NB4 (cell line): ENCODE measurements at regions not wholly inside any gene's neighbourhood (a gene's known extent, or its start where the extent isn't known, plus 50 kb on each side); places are given as distances from the start of the nearest gene placed in this dataset.

Experiments used
- POLR2A ChIP-seq: IDR thresholded peaks from 2 replicates; pipeline ENCODE4 v1.6.1; 2011; ENCODE audit warnings: mild to moderate bottlenecking; ENCODE audit not compliant: insufficient read length; ENCODE audit errors: extremely low read depth
- TF ChIP-seq, protein P1 (sequence below): IDR thresholded peaks from one replicate; pipeline ENCODE4 v1.5.1; 2012; ENCODE audit warnings: low read depth, low read length

DNA sequence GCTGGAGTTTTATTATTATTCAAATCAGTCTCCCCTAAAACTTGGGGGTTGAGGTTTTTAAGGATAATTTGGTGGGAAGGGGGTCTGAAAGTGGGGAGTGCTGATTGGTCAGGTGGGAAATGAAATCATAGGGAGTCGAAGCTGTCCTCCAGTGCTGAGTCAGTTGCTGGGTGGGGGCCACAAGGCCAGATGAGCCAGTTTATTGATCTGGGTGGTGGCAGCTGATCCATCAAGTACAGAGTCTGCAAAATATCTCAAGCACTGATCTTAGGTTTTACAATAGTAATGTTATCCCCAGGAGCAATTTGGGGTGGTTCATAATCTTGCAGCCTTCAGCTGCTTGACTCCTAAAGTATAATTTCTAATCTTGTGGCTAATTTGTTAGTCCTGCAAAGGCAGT, 146.0 kb upstream of the SPACA1 start:
- no peak for TF ChIP-seq POLR2A
- TF ChIP-seq, protein P1, sequence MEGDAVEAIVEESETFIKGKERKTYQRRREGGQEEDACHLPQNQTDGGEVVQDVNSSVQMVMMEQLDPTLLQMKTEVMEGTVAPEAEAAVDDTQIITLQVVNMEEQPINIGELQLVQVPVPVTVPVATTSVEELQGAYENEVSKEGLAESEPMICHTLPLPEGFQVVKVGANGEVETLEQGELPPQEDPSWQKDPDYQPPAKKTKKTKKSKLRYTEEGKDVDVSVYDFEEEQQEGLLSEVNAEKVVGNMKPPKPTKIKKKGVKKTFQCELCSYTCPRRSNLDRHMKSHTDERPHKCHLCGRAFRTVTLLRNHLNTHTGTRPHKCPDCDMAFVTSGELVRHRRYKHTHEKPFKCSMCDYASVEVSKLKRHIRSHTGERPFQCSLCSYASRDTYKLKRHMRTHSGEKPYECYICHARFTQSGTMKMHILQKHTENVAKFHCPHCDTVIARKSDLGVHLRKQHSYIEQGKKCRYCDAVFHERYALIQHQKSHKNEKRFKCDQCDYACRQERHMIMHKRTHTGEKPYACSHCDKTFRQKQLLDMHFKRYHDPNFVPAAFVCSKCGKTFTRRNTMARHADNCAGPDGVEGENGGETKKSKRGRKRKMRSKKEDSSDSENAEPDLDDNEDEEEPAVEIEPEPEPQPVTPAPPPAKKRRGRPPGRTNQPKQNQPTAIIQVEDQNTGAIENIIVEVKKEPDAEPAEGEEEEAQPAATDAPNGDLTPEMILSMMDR: no peak
